ENCODE measurements at regions not wholly inside any gene's neighbourhood (a gene's known extent, or its start where the extent isn't known, plus 50 kb on each side); places are given as distances from the start of the nearest gene placed in this dataset.

- TF ChIP-seq CTCF (IDR thresholded peaks at IDR 0.05), result no peak
- TF ChIP-seq POLR2A (IDR thresholded peaks at IDR 0.05), result no peak
- TF ChIP-seq POLR2AphosphoS5 (IDR thresholded peaks at IDR 0.05), result no peak
These were observed 70.9 kb upstream of the RGMA start for GRCh38 chr15:93159930-93160329.
